HepG2 (cell line): ENCODE measurements at regions not wholly inside any gene's neighbourhood (a gene's known extent, or its start where the extent isn't known, plus 50 kb on each side); places are given as distances from the start of the nearest gene placed in this dataset.

ENCODE experiments used
- RAD51 ChIP-seq: fragments of 450-650 bp; IDR thresholded peaks from 2 replicates; pipeline ENCODE4 v1.6.1; 2016; ENCODE audit warnings: borderline replicate concordance
- ZBTB3 ChIP-seq: sonication (generic); formaldehyde crosslinking; IDR thresholded peaks from 2 replicates; pipeline ENCODE4 v1.4.0; 2020; ENCODE audit warnings: low read depth, mild to moderate bottlenecking, moderate library complexity, missing genetic modification reagents, borderline replicate concordance
- TF ChIP-seq, protein P1 (sequence below): sonication (generic); formaldehyde crosslinking; IDR thresholded peaks from 2 replicates; pipeline ENCODE4 v1.4.0; 2020; ENCODE audit warnings: missing genetic modification reagents
- TF ChIP-seq, protein P2 (sequence below): sonication (generic); formaldehyde crosslinking; IDR thresholded peaks from 2 replicates; pipeline ENCODE4 v1.5.0; 2020; ENCODE audit warnings: mild to moderate bottlenecking, missing genetic modification reagents, moderate library complexity

DNA sequence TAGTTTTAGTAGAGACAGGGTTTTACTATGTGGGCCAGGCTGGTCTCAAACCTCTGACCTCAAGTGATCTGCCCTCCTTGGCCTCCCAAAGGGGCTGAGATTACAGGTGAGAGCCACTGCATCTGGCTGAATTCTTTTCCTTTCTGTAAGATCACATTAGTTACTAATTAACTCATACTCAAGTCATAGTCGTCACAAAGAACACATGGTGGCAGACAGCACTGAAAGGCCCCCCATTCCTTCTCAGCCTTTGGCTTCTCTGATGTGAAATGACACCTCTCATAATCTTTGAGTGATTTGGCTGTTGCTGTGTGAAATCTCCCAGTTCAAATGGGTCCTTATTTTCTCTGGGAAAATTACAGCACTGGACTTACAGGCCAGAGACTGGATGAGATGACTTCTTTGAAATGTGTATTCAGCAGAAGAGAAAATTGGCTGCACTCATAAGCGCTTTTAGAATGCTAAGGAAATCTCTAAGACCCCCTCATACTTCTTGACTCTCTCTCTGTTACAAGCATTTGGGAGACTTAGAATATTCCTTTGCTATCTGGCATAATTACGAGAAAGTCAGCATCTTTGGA, 764.8 kb downstream of the RNF144A start:
- TF ChIP-seq RAD51, result no peak
- TF ChIP-seq, protein P1, sequence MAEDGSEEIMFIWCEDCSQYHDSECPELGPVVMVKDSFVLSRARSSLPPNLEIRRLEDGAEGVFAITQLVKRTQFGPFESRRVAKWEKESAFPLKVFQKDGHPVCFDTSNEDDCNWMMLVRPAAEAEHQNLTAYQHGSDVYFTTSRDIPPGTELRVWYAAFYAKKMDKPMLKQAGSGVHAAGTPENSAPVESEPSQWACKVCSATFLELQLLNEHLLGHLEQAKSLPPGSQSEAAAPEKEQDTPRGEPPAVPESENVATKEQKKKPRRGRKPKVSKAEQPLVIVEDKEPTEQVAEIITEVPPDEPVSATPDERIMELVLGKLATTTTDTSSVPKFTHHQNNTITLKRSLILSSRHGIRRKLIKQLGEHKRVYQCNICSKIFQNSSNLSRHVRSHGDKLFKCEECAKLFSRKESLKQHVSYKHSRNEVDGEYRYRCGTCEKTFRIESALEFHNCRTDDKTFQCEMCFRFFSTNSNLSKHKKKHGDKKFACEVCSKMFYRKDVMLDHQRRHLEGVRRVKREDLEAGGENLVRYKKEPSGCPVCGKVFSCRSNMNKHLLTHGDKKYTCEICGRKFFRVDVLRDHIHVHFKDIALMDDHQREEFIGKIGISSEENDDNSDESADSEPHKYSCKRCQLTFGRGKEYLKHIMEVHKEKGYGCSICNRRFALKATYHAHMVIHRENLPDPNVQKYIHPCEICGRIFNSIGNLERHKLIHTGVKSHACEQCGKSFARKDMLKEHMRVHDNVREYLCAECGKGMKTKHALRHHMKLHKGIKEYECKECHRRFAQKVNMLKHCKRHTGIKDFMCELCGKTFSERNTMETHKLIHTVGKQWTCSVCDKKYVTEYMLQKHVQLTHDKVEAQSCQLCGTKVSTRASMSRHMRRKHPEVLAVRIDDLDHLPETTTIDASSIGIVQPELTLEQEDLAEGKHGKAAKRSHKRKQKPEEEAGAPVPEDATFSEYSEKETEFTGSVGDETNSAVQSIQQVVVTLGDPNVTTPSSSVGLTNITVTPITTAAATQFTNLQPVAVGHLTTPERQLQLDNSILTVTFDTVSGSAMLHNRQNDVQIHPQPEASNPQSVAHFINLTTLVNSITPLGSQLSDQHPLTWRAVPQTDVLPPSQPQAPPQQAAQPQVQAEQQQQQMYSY (CRISPR knock-in tag), result no peak
- no peak for TF ChIP-seq ZBTB3 (CRISPR knock-in tag)
- TF ChIP-seq, protein P2, sequence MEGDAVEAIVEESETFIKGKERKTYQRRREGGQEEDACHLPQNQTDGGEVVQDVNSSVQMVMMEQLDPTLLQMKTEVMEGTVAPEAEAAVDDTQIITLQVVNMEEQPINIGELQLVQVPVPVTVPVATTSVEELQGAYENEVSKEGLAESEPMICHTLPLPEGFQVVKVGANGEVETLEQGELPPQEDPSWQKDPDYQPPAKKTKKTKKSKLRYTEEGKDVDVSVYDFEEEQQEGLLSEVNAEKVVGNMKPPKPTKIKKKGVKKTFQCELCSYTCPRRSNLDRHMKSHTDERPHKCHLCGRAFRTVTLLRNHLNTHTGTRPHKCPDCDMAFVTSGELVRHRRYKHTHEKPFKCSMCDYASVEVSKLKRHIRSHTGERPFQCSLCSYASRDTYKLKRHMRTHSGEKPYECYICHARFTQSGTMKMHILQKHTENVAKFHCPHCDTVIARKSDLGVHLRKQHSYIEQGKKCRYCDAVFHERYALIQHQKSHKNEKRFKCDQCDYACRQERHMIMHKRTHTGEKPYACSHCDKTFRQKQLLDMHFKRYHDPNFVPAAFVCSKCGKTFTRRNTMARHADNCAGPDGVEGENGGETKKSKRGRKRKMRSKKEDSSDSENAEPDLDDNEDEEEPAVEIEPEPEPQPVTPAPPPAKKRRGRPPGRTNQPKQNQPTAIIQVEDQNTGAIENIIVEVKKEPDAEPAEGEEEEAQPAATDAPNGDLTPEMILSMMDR (CRISPR knock-in tag), result no peak
